Ovary (tissue), 7 donors: ENCODE measurements at regions not wholly inside any gene's neighbourhood (a gene's known extent, or its start where the extent isn't known, plus 50 kb on each side); places are given as distances from the start of the nearest gene placed in this dataset.

Source experiments
- DNase-seq, 5 donors: peaks; one replicate each; pipeline ENCODE4 v3.0.0-alpha.2; 2019 to 2020
- H3K27ac ChIP-seq, 2 donors: fragments of 200-600 bp; one replicate each; pipeline versions ENCODE4 v1.5.1 to v1.8.0; 2019 to 2022
- H3K27me3 ChIP-seq: fragments of 200-600 bp; one replicate; pipeline ENCODE4 v1.8.0; 2022
- H3K36me3 ChIP-seq: fragments of 200-600 bp; sonication (generic); one replicate; pipeline ENCODE4 v1.5.1; 2019
- H3K4me1 ChIP-seq: one replicate; pipeline ENCODE4 v1.8.1; 2013; ENCODE audit warnings: mild to moderate bottlenecking, moderate library complexity; ENCODE audit not compliant: insufficient read depth
- H3K4me3 ChIP-seq: fragments of 200-600 bp; sonication (generic); one replicate; pipeline ENCODE4 v1.5.1; 2017
- H3K9me3 ChIP-seq, 2 donors: fragments of 200-600 bp in 1 of 2; sonication (generic) in 1 of 2; one replicate each; pipeline versions ENCODE4 v1.5.1 to v1.8.1; 2013 to 2019; ENCODE audit warnings: mild to moderate bottlenecking in 1 of 2, moderate library complexity in 1 of 2
- CTCF ChIP-seq, 3 donors: fragments of 450-650 bp in 2 of 3; fragments of 200-600 bp in 1 of 3; IDR thresholded peaks; one replicate each; pipeline versions ENCODE4 v1.5.1 to v1.8.0; 2016 to 2022; ENCODE audit warnings: antibody characterized with exemption in 3 of 3, mild to moderate bottlenecking in 1 of 3
- EP300 ChIP-seq: sonication (generic); formaldehyde crosslinking; IDR thresholded peaks from one replicate; pipeline ENCODE4 v1.6.1; 2017; ENCODE audit warnings: antibody characterized with exemption
- POLR2A ChIP-seq: fragments of 450-650 bp; IDR thresholded peaks from one replicate; pipeline ENCODE4 v1.6.1; 2017; ENCODE audit warnings: antibody characterized with exemption, mild to moderate bottlenecking, moderate library complexity
- WGBS, 3 donors: extraction: QIAGEN DNeasy Blood & Tissue Kit in 1 of 3; methylation state at CpG; one replicate each; pipeline versions ENCODE4 v1.1.5 to v1.1.7; 2013 to 2017; 5-methylcytosine and 5-hydroxymethylcytosine counted together
- intact Hi-C, 4 donors: fragments of 100-400 bp; cut with DNase I; formaldehyde crosslinking; loops; one replicate each; pipeline versions ENCODE4 v1.11.0 to v1.15.1; 2022 to 2023
- donor health status: DM: no; HTN: no; CAD: no; lungs with moderate emphysema.
- donor health status: DM: no; HTN: no; CAD: no.
- donor health status: Bipolar disorder and iron deficiency.
- donor health status: DM: no; HTN: no; CAD: no.
- donor health status: DM: yes; HTN: yes; CAD: no.

- TF ChIP-seq EP300 = no peak
- no peak for TF ChIP-seq POLR2A
- TF ChIP-seq CTCF (IDR thresholded peaks at IDR 0.05) = no peak
- H3K27me3 ChIP-seq = no peaks in the 10 kb centered on the region
- H3K4me3 ChIP-seq = no peak overlapping the region
- 17 to 25% (median 17%) methylated on average over 2 of the region's 2 CpGs for WGBS, 3 donors
- H3K4me1 ChIP-seq = no peaks in the 10 kb centered on the region
- no peaks in the 10 kb centered on the region for H3K36me3 ChIP-seq
- no peak overlapping the region for H3K27ac ChIP-seq
- intact Hi-C loops = no loop called here
- no peaks in the 10 kb centered on the region for H3K9me3 ChIP-seq
- no peak for DNase-seq
Measured at GRCh38 chr4:28211676-28212470, 1351.2 kb downstream of the STIM2 start.

GRCh38 chr4:28221536-28221935, 1360.9 kb downstream of the STIM2 start:
- DNase-seq = no peak
- no peaks in the 10 kb centered on the region for H3K36me3 ChIP-seq
- no peak overlapping the region for H3K27ac ChIP-seq
- 27 to 57% (median 41%) methylated on average over 1 of the region's 1 CpG for WGBS, 3 donors
- no peaks in the 10 kb centered on the region for H3K27me3 ChIP-seq
- TF ChIP-seq POLR2A (no peak), CTCF (IDR thresholded peaks at IDR 0.05) (no peak), EP300 (no peak)
- no peak overlapping the region for H3K4me3 ChIP-seq
- no peaks in the 10 kb centered on the region for H3K9me3 ChIP-seq
- intact Hi-C loops = no loop called here
- H3K4me1 ChIP-seq = no peaks in the 10 kb centered on the region

GRCh38 chr4:28225050-28225449, 1364.4 kb downstream of the STIM2 start:
- TF ChIP-seq CTCF (IDR thresholded peaks at IDR 0.05) = no peak
- no peak for TF ChIP-seq POLR2A
- no peak for TF ChIP-seq EP300
- no peaks in the 10 kb centered on the region for H3K36me3 ChIP-seq
- intact Hi-C loops = no loop called here
- H3K9me3 ChIP-seq = no peaks in the 10 kb centered on the region
- no peak for DNase-seq
- no peak overlapping the region for H3K4me3 ChIP-seq
- WGBS, 3 donors = 70 to 78% (median 77%) methylated on average over 2 of the region's 2 CpGs
- no peak overlapping the region for H3K27ac ChIP-seq
- H3K4me1 ChIP-seq = no peaks in the 10 kb centered on the region
- H3K27me3 ChIP-seq = no peaks in the 10 kb centered on the region

GRCh38 chr4:28225689-28226353, 1365.2 kb downstream of the STIM2 start:
- Histone ChIP-seq H3K36me3 (no peaks in the 10 kb centered on the region), H3K9me3 (no peaks in the 10 kb centered on the region), H3K4me3 (no peak overlapping the region), H3K27ac (no peak overlapping the region), H3K27me3 (no peaks in the 10 kb centered on the region), H3K4me1 (no peaks in the 10 kb centered on the region)
- intact Hi-C loops = no loop called here
- no peak for TF ChIP-seq CTCF (IDR thresholded peaks at IDR 0.05)
- no peak for TF ChIP-seq POLR2A
- TF ChIP-seq EP300 = no peak
- 33 to 46% (median 38%) methylated on average over 4 of the region's 4 CpGs for WGBS, 3 donors
- DNase-seq = no peak
